DOHH2 (cell line): ENCODE measurements at regions not wholly inside any gene's neighbourhood (a gene's known extent, or its start where the extent isn't known, plus 50 kb on each side); places are given as distances from the start of the nearest gene placed in this dataset.

Source experiments
- H3F3A ChIP-seq: fragments of 200-600 bp; sonication (generic), shearing (Covaris generic); 2 replicates; pipeline ENCODE4 v1.6.0; 2016; ENCODE audit warnings: antibody characterized with exemption, mild to moderate bottlenecking; ENCODE audit not compliant: control insufficient read depth, insufficient read depth
- H3K27ac ChIP-seq: fragments of 200-600 bp; sonication (generic); 2 replicates; pipeline ENCODE4 v1.5.1; 2014; ENCODE audit warnings: low read depth, mild to moderate bottlenecking, low read length, moderate library complexity
- H3K27me3 ChIP-seq: fragments of 200-600 bp; sonication (generic); 2 replicates; pipeline ENCODE4 v1.6.1; 2014; ENCODE audit warnings: mild to moderate bottlenecking, low read length, mixed read lengths; ENCODE audit not compliant: control insufficient read depth
- H3K36me3 ChIP-seq: fragments of 200-600 bp; sonication (generic); 2 replicates; pipeline ENCODE4 v1.6.1; 2014; ENCODE audit warnings: mild to moderate bottlenecking, low read length, moderate library complexity, mixed read lengths; ENCODE audit not compliant: control insufficient read depth
- H3K4me1 ChIP-seq: fragments of 200-600 bp; sonication (generic); 2 replicates; pipeline ENCODE4 v1.6.1; 2014; ENCODE audit warnings: mild to moderate bottlenecking, low read length, mixed read lengths; ENCODE audit not compliant: control insufficient read depth
- H3K4me2 ChIP-seq: fragments of 200-600 bp; sonication (generic); 2 replicates; pipeline ENCODE4 v1.6.0; 2014; ENCODE audit warnings: mild to moderate bottlenecking, low read length, moderate library complexity
- H3K4me3 ChIP-seq: fragments of 200-600 bp; sonication (generic); 2 replicates; pipeline ENCODE4 v1.5.1; 2014; ENCODE audit warnings: mild to moderate bottlenecking, low read length, mixed read lengths
- H3K79me2 ChIP-seq: fragments of 200-600 bp; sonication (generic); 2 replicates; pipeline ENCODE4 v1.6.1; 2014; ENCODE audit warnings: mild to moderate bottlenecking, low read length, mixed read lengths; ENCODE audit not compliant: control insufficient read depth
- H3K9me2 ChIP-seq: fragments of 200-600 bp; sonication (generic); replicated peaks from 2 replicates; pipeline ENCODE4 v1.6.1; 2014; ENCODE audit warnings: mild to moderate bottlenecking, low read length, mixed read lengths; ENCODE audit not compliant: control insufficient read depth
- H3K9me3 ChIP-seq: fragments of 200-600 bp; sonication (generic); 2 replicates; pipeline ENCODE4 v1.6.1; 2014; ENCODE audit warnings: antibody characterized with exemption, low read length, mixed read lengths; ENCODE audit not compliant: control insufficient read depth, insufficient read depth
- H4K20me1 ChIP-seq: fragments of 200-600 bp; sonication (generic); 2 replicates; pipeline ENCODE4 v1.6.0; 2014; ENCODE audit warnings: low read depth, mild to moderate bottlenecking, antibody characterized with exemption, low read length, moderate library complexity; ENCODE audit not compliant: control insufficient read depth, insufficient read depth
- CTCF ChIP-seq: fragments of 200-600 bp; sonication (generic); IDR thresholded peaks from one replicate; pipeline ENCODE4 v1.5.1; 2014; ENCODE audit warnings: antibody characterized with exemption, mild to moderate bottlenecking, low read depth, low read length; ENCODE audit not compliant: poor library complexity, severe bottlenecking
- EZH2phosphoT487 ChIP-seq: fragments of 200-600 bp; sonication (generic); IDR thresholded peaks from 2 replicates; pipeline ENCODE4 v1.6.1; 2017; ENCODE audit warnings: borderline replicate concordance, mild to moderate bottlenecking, antibody characterized with exemption, low read length, moderate library complexity, mixed read lengths

GRCh38 chr1:65703853-65704252 lies 88.8 kb upstream of the PDE4B start:
- Histone ChIP-seq H3F3A (0 out of 2 replicates have a peak, but pooled peaks cover 2% of the 10 kb centered on the region), H3K4me1 (peaks cover 69% of the 10 kb centered on the region), H4K20me1 (no peaks in the 10 kb centered on the region), H3K4me3 (peak overlapping the region; percentile 79), H3K27ac (peak overlapping the region; percentile 87), H3K27me3 (no peaks in the 10 kb centered on the region), H3K9me3 (no peaks in the 10 kb centered on the region), H3K36me3 (peaks cover 6% of the 10 kb centered on the region; the same call in 1 of the 2 replicates), H3K4me2 (peak overlapping the region; percentile 74), H3K9me2 (no peaks in the 10 kb centered on the region), H3K79me2 (peaks cover 32% of the 10 kb centered on the region)
- TF ChIP-seq CTCF (no peak), EZH2phosphoT487 (no peak)

DNA sequence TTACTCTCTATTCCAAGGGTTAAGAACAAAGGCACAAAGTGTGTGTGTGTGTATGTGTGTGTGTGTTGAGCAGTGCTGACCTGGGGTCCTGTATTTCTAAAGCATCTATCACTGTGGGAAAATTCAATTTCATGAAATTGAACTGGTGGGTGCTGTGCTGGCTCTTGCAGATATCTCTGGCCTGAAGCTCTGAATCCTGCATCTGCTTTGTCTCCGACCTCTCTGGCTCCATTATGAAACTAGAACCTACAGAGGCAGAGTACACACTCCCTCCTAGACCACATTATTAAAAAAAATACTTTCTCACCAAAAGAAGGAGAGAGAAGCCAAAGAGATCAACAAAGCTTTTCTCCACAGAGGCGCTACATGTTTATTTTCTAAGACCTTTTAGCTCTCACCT lies 88.4 kb upstream of the PDE4B start:
- Histone ChIP-seq H3K4me3 (peak overlapping the region; percentile 79), H3K27me3 (no peaks in the 10 kb centered on the region), H3K4me1 (peaks cover 69% of the 10 kb centered on the region), H3K79me2 (peaks cover 36% of the 10 kb centered on the region), H3K4me2 (peak overlapping the region; percentile 74), H3K9me3 (no peaks in the 10 kb centered on the region), H3F3A (0 out of 2 replicates have a peak, but pooled peaks cover 2% of the 10 kb centered on the region), H3K9me2 (no peaks in the 10 kb centered on the region), H3K36me3 (peaks cover 6% of the 10 kb centered on the region; the same call in 1 of the 2 replicates), H3K27ac (peak overlapping the region; percentile 87), H4K20me1 (no peaks in the 10 kb centered on the region; the same call in 1 of the 2 replicates)
- TF ChIP-seq EZH2phosphoT487 (no peak), CTCF (no peak)

GRCh38 chr1:65717815-65718454 lies 74.8 kb upstream of the PDE4B start:
- Histone ChIP-seq H3K9me3 (no peaks in the 10 kb centered on the region), H3K27me3 (no peaks in the 10 kb centered on the region), H3K4me2 (no peak overlapping the region), H3K36me3 (peaks cover 11% of the 10 kb centered on the region), H4K20me1 (no peaks in the 10 kb centered on the region), H3K4me1 (peaks cover 22% of the 10 kb centered on the region), H3F3A (peaks cover 2% of the 10 kb centered on the region; the same call in 1 of the 2 replicates), H3K27ac (no peak overlapping the region), H3K79me2 (peaks cover 7% of the 10 kb centered on the region; the same call in 1 of the 2 replicates), H3K9me2 (no peaks in the 10 kb centered on the region), H3K4me3 (no peak overlapping the region)
- TF ChIP-seq CTCF (no peak), EZH2phosphoT487 (no peak)
